WTC11 (cell line): ENCODE measurements at regions not wholly inside any gene's neighbourhood (a gene's known extent, or its start where the extent isn't known, plus 50 kb on each side); places are given as distances from the start of the nearest gene placed in this dataset.

ENCODE experiments used
- ATAC-seq: fragments of 200-7000 bp; cut with Tn5 transposase; 2 replicates; pipeline ENCODE4 v1.10.0; 2021; ENCODE audit warnings: mild to moderate bottlenecking, moderate library complexity
- CTCF ChIA-PET: fragments of 300-600 bp; sonication (Branson Sonifier 250); formaldehyde crosslinking; loops from one replicate; lab custom pipeline; 2021; ENCODE audit warnings: antibody characterized with exemption; lab: Charles Lee
- POLR2A ChIA-PET: fragments of 350-600 bp; sonication (Branson Sonifier 250); formaldehyde crosslinking; loops from one replicate; lab custom pipeline; 2021; ENCODE audit warnings: antibody characterized with exemption; lab: Charles Lee
- DNase-seq: peaks from one replicate; pipeline ENCODE4 v3.0.0; 2021; ENCODE audit warnings: low spot score
- H3K27ac Mint-ChIP-seq: 2 replicates; pipeline ENCODE4 v1.8.0; 2021; ENCODE audit warnings: mixed read lengths
- H3K27me3 Mint-ChIP-seq: 2 replicates; pipeline ENCODE4 v1.8.0; 2021; ENCODE audit warnings: low read depth, mild to moderate bottlenecking, moderate library complexity, mixed read lengths
- H3K36me3 Mint-ChIP-seq: 2 replicates; pipeline ENCODE4 v1.8.0; 2021; ENCODE audit warnings: mixed read lengths
- H3K4me1 Mint-ChIP-seq: 2 replicates; pipeline ENCODE4 v1.8.0; 2022; ENCODE audit warnings: mixed read lengths
- H3K4me3 Mint-ChIP-seq: 2 replicates; pipeline ENCODE4 v1.8.0; 2021; ENCODE audit warnings: mild to moderate bottlenecking, moderate library complexity, mixed read lengths
- H3K9me3 Mint-ChIP-seq: 2 replicates; pipeline ENCODE4 v1.8.0; 2021; ENCODE audit warnings: mixed read lengths
- AR ChIP-seq: fragments of 250-450 bp; sonication (Bioruptor Pico); IDR thresholded peaks from 2 replicates; pipeline ENCODE4 v1.9.0; 2021; ENCODE audit warnings: mild to moderate bottlenecking
- CREB1 ChIP-seq: sonication (generic); formaldehyde crosslinking; IDR thresholded peaks from 2 replicates; pipeline ENCODE4 v1.8.0; 2023; ENCODE audit warnings: mild to moderate bottlenecking, missing genetic modification reagents
- CREM ChIP-seq: sonication (generic); formaldehyde crosslinking; IDR thresholded peaks from 2 replicates; pipeline ENCODE4 v1.8.1; 2022; ENCODE audit warnings: mild to moderate bottlenecking, missing genetic modification reagents, moderate library complexity
- CTCF ChIP-seq: fragments of 200-600 bp; IDR thresholded peaks from 2 replicates; pipeline ENCODE4 v1.8.0; 2022; ENCODE audit warnings: antibody characterized with exemption
- EMX1 ChIP-seq: fragments of 250-450 bp; sonication (Bioruptor Pico); IDR thresholded peaks from 2 replicates; pipeline ENCODE4 v1.8.0; 2021; ENCODE audit warnings: mild to moderate bottlenecking
- ETV6 ChIP-seq: sonication (generic); formaldehyde crosslinking; IDR thresholded peaks from 2 replicates; pipeline ENCODE4 v1.8.1; 2022; ENCODE audit warnings: mild to moderate bottlenecking, missing genetic modification reagents
- JUN ChIP-seq: sonication (generic); formaldehyde crosslinking; IDR thresholded peaks from 2 replicates; pipeline ENCODE4 v1.8.0; 2023; ENCODE audit warnings: mild to moderate bottlenecking, missing genetic modification reagents
- KAT7 ChIP-seq: sonication (generic); formaldehyde crosslinking; IDR thresholded peaks from 2 replicates; pipeline ENCODE4 v1.8.1; 2023; ENCODE audit warnings: missing genetic modification reagents, mild to moderate bottlenecking, borderline replicate concordance
- NFE2L1 ChIP-seq: sonication (generic); formaldehyde crosslinking; IDR thresholded peaks from 2 replicates; pipeline ENCODE4 v1.8.1; 2023; ENCODE audit warnings: missing genetic modification reagents
- NR1H2 ChIP-seq: sonication (generic); formaldehyde crosslinking; IDR thresholded peaks from 2 replicates; pipeline ENCODE4 v1.9.0; 2021; ENCODE audit warnings: mild to moderate bottlenecking, moderate library complexity, missing genetic modification reagents
- PREB ChIP-seq: sonication (generic); formaldehyde crosslinking; IDR thresholded peaks from 2 replicates; pipeline ENCODE4 v1.8.1; 2022; ENCODE audit warnings: mild to moderate bottlenecking, missing genetic modification reagents, moderate library complexity, borderline replicate concordance
- RORB ChIP-seq: fragments of 250-450 bp; sonication (Bioruptor Pico); IDR thresholded peaks from 2 replicates; pipeline ENCODE4 v1.9.0; 2021; ENCODE audit warnings: mild to moderate bottlenecking
- SMAD4 ChIP-seq: sonication (generic); formaldehyde crosslinking; IDR thresholded peaks from 2 replicates; pipeline ENCODE4 v1.8.0; 2022; ENCODE audit warnings: mild to moderate bottlenecking, missing genetic modification reagents
- USF1 ChIP-seq: sonication (generic); formaldehyde crosslinking; IDR thresholded peaks from 2 replicates; pipeline ENCODE4 v1.8.0; 2022; ENCODE audit warnings: mild to moderate bottlenecking, missing genetic modification reagents
- ZNF138 ChIP-seq: sonication (generic); formaldehyde crosslinking; conservative IDR thresholded peaks from 2 replicates; pipeline ENCODE4 v1.8.1; 2022; ENCODE audit warnings: mild to moderate bottlenecking, moderate library complexity, missing genetic modification reagents
- ZNF219 ChIP-seq: sonication (generic); formaldehyde crosslinking; IDR thresholded peaks from 2 replicates; pipeline ENCODE4 v1.8.0; 2023; ENCODE audit warnings: missing genetic modification reagents, mild to moderate bottlenecking, borderline replicate concordance
- ZNF512 ChIP-seq: sonication (generic); formaldehyde crosslinking; IDR thresholded peaks from 2 replicates; pipeline ENCODE4 v1.8.1; 2022; ENCODE audit warnings: missing genetic modification reagents, borderline replicate concordance
- ZNF671 ChIP-seq: fragments of 250-450 bp; sonication (Bioruptor Pico); IDR thresholded peaks from 2 replicates; pipeline ENCODE4 v1.8.0; 2021; ENCODE audit warnings: mild to moderate bottlenecking

- no peak for TF ChIP-seq AR (CRISPR knock-in tag)
- no peak for TF ChIP-seq ETV6 (CRISPR knock-in tag)
- TF ChIP-seq ZNF671 (CRISPR knock-in tag) = no peak
- TF ChIP-seq RORB (CRISPR knock-in tag) = no peak
- TF ChIP-seq EMX1 = no peak
- no peak for TF ChIP-seq SMAD4
- ChIA-PET POLR2A (no interaction called here), CTCF (interaction anchor here (1.4 kb wide), 1 partner anchor 25 kb away, joined by 3 read pairs; no protein-coding TSS in a partner anchor)
- H3K4me3 Mint-ChIP-seq = no peak overlapping the region
- H3K27me3 Mint-ChIP-seq = no peaks in the 10 kb centered on the region; the same call in 1 of the 2 replicates
- DNase-seq (no peak), ATAC-seq (no peak)
- H3K4me1 Mint-ChIP-seq = peaks cover 4% of the 10 kb centered on the region
- peaks cover 33% of the 10 kb centered on the region for H3K9me3 Mint-ChIP-seq
- no peak overlapping the region for H3K27ac Mint-ChIP-seq
- peaks cover 11% of the 10 kb centered on the region for H3K36me3 Mint-ChIP-seq
Observed at GRCh38 chr2:168311261-168311910, 64.0 kb upstream of the STK39 start.

GRCh38 chr2:168312036-168312822 lies 64.8 kb upstream of the STK39 start:
- no peak for ATAC-seq
- Mint-ChIP-seq H3K9me3 (peaks cover 24% of the 10 kb centered on the region), H3K27ac (no peak overlapping the region), H3K4me3 (no peak overlapping the region), H3K4me1 (peaks cover 4% of the 10 kb centered on the region), H3K36me3 (peaks cover 5% of the 10 kb centered on the region), H3K27me3 (no peaks in the 10 kb centered on the region; the same call in 1 of the 2 replicates)
- ChIA-PET POLR2A (no interaction called here), CTCF (interaction anchor here (1.4 kb wide), 1 partner anchor 25 kb away, joined by 3 read pairs; no protein-coding TSS in a partner anchor)
- DNase-seq = no peak
- no peak for TF ChIP-seq CTCF
- TF ChIP-seq ZNF138 = no peak
- TF ChIP-seq ZNF512 = no peak
- no peak for TF ChIP-seq CREM (CRISPR knock-in tag)
- TF ChIP-seq ZNF219 (CRISPR knock-in tag) = no peak
- no peak for TF ChIP-seq PREB (CRISPR knock-in tag)
- TF ChIP-seq USF1 = no peak
- TF ChIP-seq NFE2L1 (CRISPR knock-in tag) = no peak
- TF ChIP-seq JUN = no peak
- TF ChIP-seq CREB1 (CRISPR knock-in tag) = no peak
- no peak for TF ChIP-seq NR1H2 (CRISPR knock-in tag)
- no peak for TF ChIP-seq KAT7 (CRISPR knock-in tag)
